Activated CD4-positive, alpha-beta T cell treated with anti-CD3 and anti-CD28 coated beads, Interleukin-10, Interleukin-2, amounts not matched to agents 100 ng/mL and 50 ng/mL, durations not matched to agents 16 hours and 8 hours (primary cell): ENCODE measurements at regions not wholly inside any gene's neighbourhood (a gene's known extent, or its start where the extent isn't known, plus 50 kb on each side); places are given as distances from the start of the nearest gene placed in this dataset.

Source experiments
- DNase-seq: peaks from one replicate; pipeline ENCODE4 v3.0.0-alpha.2; 2020

DNA sequence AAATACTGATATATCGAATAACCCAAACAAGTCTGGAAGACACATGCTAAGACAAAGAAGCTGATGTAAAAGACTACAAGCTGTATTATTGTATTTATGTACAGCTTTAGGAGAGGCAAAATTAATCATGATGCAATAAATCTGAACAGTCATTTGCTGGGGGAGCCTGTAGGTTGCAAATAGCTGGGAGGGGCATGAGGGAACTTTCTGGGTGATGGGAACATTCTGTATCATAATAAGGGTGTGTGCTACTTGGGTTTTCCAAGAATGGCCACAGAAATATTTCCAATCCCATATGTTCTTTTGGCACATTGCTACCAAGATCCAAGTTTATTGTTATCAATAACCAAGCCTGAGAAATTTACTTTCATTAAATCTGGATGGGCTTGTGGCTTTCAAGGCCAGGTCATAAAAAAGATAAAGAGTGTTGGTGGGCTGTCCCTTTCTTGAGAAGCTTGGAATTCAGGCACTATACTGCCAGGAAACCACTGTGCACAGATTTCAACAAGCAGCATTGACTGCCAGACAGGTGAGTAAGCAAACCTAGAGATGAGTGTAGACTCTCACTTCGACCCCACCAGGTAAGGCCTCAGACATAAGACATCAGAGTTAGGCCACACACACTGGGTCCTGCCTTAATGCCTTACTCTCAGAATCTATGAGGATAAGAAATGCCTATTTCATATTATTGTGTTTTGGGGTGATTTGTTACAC lies 629.7 kb upstream of the FZD8 start:
- no peak for DNase-seq

DNA sequence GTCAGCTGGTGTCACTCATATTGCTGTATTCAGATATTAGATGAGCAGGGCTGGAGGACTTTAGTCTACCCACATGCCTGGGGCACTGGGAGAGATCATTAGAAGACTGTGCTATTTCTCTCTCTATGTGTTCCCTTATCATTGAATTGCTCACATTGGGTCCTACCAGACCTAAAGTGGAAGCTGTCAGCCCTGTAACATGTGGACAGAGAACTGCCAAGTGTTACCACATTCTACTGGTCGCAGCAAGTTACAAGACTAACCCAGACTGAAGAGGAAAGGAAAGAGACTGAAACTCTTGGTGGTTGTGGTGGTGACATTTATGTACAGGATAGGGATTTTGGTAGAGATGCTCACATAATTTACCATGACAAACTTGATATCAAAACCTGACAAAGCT lies 627.1 kb upstream of the FZD8 start:
- no peak for DNase-seq

DNA sequence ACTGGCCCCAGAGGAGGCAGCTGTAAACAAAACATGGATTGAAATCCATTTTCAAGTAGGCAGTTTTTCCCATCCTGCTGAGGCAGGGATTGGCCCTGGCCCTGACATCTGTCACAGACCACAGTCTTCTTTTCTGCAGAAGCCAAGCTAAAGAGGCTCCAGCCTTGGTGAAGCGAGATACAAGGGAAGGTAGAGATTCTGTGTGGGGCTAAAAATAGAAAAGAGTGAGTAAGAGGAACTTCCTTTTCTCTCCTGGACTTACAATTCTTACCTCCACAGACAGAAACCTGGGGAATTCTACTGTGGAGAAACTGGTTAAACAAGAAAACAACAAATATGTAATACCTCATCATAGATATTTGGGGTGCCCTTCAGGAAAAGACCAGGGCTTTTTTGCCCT lies 624.8 kb upstream of the FZD8 start:
- no peak for DNase-seq

DNA sequence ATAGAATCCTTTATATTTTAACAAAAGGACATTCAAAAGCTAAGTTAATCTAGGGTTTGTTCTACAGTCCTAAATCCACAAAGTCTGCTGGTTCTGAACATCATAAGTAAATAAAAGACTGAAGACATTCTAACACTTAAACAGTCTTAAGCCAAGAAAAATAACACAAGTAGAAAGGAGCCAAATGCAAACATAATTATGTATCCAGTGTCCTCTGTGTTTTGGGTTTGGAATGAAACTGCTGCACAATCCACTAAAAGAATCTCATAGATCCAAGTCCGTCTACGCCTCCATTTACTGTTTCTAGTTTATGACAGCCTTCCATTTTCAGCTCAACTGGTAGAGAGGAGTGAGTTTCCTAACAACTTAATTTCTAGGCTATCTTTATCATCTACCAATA lies 623.6 kb upstream of the FZD8 start:
- DNase-seq: no peak

DNA sequence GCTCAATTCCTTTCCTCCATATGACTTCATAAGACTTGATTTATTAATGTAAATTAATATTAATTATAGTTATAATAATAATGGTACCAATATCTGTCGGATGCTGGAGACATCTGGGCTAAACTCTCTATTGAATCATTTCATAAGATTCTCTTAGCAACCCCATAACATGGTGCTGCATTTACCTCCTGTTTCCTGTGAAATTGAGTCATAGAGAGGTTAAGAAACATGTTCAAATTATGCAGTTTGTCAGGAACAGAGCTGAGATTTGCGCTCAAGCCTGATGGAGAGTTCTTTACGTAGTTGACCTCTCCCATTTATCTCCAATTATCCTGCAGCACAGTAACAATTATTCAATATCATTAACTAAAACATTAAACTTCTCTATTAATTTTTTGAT lies 621.8 kb upstream of the FZD8 start:
- DNase-seq: no peak

DNA sequence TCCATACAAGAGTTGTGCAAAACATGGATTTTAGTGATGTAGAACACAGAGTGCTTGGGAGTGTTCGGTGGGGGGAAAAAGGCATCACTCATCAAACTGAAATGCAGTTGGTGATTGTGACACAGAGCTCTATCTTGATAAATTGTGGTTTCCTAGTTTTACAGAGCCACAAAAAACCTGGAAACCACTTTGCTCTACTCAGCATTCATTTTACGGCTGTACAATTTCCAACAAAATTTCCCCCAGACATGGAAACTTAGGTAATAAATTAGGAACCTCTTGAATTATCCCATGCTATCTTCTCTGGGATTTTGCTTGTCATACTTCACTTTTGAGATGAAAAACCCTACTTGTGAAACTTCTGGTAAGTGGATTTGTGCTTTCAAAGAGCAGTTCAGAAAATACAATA lies 614.9 kb upstream of the FZD8 start:
- no peak for DNase-seq

DNA sequence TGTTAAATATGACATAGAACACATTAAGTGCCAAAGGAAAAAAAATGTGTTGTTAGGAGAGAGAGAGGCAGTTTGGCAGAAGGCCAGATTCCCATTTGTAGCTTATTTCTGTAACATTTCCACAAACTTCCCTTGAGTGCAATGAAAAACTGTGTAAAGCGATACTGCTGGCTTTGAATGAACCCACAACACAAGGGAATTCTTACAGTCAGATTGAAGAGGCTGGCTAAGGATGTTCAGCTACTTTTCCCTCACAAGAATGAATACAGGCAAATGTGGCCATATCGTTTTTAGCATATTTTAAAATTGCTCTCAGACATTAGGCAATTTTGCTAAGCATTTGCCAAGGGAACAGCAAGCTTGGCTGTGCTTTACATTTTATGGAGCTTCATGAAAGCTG lies 614.1 kb upstream of the FZD8 start:
- no peak for DNase-seq

DNA sequence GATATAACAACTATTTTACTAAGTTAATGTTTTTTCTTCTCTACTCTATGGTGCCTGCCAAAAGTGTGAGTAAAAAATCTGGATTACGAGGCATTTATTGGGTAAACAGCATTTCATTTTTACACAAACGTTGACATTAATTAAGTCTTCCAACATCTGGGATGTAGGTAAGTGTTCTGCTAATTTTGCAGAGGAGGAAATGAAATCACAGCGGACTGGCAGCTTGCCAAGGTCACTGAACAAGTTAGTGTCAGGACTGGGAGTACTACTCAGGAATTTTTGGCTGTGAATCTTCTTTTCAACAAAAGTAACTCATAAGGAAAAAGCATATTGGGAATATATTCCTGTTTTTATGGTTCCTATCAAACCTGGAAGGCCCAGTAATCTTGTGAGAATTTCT lies 612.1 kb upstream of the FZD8 start:
- DNase-seq: no peak

DNA sequence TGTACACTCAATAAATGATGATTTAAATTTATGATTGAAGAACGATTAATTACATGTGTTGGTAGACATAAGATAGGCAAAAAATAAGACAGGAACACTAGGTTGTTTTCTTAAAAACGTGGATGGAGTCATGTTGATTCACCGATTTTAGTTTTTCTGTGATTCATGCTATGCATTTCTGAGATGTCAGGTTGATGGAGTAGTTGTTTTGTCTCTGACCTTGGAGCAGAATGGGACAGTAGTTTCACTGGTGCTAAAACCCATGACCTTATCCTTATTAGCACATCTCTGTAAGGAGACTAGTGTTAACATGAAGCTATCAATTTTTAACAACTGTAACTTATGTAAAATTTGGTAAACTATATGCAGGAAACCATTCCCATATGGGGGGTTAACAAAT lies 611.6 kb upstream of the FZD8 start:
- DNase-seq: no peak

DNA sequence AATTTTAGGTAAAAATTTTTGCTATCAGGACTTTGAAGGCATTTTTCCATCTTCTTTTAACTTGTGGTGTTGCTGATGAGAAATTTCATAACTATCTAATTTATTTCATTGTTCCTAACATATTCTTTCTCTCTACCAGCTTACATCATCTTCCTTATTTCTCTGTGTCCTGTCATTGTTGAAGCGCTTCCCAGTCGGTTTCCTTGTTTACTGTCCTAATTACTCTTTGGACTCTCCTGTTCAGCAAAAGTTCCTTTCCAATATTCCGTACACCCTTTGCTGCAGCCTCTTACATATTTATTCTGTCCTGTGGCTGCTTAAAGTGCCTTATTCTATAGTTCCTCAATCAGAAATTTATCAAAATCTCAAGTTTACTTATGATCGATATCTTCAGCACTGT lies 609.0 kb upstream of the FZD8 start:
- DNase-seq: no peak

DNA sequence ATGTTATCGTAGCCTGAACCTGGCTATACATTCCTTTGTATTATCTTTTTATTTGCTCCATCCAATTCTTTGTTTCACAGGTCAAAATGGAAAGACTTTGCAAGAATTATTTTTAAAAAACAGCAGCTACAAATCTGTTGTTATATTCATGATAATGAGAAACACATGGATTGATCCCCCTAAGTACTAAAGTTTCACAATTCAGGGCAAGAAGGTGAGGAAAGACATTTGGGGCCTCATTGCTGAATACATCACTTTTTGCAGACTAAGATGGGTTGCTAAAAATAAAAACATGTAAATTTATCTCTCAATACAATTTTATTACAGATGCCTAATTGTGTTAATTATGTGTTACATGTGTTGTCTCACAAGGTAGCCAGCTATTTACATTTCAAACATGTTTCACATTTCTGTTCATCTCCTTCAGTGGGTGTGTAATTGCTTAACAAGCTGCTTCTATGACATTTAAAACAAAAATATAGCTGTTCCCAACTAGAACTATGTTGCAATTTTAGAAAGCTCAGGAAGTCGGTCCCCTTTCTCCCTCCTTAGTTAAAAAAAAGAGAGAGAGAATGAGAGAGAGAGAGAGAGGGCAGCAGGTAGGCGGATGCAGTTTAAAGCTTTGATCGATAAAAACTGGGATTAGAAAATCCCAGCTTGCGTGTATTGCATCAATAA lies 606.3 kb upstream of the FZD8 start:
- DNase-seq: no peak

DNA sequence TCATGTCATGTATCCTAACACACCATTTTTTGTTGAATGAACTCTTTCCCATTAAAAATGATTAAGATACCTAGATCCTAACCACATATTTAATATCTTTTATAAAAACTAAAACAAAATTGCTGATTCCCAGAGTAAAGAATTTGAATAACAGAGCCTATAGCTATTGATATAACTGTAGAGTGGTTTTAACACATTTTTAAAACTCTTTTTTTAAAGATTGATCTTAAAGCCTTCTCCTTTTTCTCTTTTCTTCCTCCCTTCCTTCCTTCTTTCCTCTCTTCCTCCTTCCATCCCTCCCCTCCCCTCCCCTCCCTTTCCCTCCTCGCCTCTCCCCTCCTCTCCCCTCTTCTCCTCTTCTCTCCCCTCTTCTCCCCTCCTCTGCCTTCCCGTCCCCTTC lies 605.4 kb upstream of the FZD8 start:
- DNase-seq: no peak

DNA sequence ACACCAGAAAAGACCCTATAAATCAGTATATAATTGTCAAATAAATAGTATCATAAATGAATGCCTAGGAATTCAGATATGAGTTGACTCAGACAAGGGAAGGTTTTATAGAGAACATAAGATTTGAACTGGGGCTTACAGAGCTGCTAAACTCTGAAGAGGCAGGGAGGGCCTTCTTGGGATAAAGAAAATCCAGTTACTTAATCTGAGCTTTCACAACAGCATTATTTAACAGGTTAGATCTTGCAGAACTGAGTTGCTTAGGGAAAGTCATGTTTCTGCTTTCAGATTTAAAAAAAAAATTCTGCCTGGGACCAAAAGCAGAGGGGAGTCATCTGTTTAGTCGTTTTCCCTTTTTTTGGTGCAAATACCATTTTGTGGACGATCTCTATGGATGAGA lies 594.8 kb upstream of the FZD8 start:
- DNase-seq: no peak

DNA sequence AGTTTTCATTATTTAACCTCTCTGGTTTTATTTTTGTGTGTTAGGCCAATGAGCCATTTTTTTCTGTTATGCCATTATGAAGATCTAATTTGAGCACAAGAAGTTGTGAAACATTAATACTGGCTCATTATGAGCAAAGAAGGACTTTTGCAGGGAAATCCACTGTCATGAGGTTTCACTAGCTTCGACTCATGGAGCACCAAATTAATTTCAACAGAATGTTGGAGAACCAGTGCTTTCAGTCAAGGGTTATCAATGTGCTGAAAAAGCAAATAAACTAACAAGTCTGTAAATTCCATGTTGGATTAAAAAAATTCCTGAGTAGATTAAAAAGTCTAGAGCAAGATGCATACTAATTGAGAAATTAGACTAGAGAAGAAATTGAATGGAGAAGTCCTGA lies 594.2 kb upstream of the FZD8 start:
- DNase-seq: no peak

DNA sequence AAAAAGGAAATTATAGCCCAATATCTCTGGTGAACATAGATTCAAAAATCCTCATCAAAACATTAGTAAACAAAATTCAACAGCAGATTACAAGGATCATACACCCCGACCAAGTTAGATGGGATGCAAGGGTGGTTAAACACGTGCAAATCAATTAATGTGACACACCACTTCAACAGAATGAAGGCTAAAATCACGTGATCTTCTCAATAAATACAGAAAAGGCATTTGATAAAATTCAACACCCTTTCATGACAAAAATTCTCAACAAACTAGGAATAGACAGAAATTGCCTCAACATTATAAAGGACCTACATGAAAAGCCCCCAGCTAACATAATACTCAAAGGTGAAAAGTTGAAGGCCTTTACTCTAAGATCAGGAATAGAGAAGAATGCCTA lies 590.8 kb upstream of the FZD8 start:
- DNase-seq: no peak

DNA sequence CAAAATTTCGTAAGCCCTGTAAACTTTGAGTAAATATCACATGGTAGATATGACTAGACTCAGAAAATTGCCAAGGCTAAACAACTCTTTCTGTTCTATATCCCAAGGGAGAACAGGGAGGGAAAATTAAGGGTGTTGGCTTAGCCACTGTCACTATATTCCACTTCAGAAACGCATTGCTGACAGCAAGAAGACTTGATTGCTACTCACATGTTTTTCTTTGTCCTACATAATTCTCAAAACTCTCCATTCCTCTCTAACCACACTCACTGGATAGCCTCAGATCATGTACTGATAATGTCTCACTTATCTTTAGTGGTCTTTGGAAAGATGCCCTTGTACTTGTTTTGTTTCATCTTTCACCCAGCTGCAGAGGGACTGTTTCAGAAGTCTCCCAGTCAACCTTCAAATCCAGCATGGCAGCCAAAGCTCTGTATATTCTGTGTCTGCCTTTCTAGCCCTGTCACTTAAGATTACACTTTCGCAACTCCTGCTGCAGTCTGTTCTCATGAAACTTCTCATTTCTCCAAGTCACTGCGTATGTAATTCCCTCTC lies 582.4 kb upstream of the FZD8 start:
- no peak for DNase-seq

DNA sequence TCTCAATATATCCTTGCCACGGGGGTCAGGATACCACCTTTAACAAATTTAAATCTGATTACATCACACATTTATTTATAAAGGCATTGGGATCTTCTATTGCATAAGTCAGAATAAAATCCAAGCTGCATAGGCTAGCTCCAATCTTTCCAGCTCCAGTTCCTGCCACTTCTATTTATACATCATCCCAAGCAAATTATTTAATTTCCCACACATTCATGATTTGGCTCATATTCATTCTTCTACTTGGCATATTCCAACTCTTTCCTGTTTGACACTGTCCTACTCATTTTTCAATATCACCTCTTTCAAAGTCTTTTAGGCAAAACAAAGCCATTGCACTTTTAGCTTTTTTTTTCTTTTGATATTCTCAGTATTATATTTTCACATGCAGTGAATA lies 579.0 kb upstream of the FZD8 start:
- DNase-seq: no peak

DNA sequence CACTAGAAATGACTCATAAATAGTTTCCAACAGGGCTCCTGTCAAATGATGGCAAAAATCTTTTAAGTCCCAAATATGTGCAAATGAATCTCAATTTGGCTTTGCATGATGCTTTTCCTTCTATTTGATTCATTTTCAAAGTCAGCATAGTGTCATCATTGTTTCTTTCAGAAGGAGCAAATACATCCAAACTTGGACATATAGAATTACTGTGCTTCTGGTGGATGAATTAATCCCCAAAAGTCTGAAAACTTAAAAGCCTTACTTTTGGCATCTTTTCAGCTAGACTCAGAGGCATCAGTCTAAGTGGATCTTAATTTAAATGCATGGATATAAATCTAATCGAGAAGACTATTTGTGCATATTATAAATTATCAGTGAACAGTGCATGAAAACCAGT lies 578.1 kb upstream of the FZD8 start:
- no peak for DNase-seq

DNA sequence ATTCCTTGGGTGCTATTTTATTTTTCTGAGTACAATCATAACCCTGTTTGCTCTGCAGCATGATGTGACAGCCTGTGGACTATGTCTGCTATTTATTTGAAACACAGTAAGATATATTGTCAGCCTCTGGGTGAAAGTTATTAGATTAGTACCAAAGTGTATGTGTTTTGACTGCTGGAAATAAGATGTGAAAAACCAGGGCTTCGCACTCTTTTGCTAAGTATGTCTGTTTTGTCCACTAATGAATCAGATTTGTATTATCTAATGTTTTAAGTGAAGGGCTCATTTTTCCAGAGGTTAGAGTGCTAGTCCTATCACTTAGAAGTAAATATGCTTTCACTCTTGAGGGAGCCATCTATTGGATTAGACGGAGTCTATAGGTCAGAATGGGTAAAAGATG lies 569.8 kb upstream of the FZD8 start:
- DNase-seq: no peak

DNA sequence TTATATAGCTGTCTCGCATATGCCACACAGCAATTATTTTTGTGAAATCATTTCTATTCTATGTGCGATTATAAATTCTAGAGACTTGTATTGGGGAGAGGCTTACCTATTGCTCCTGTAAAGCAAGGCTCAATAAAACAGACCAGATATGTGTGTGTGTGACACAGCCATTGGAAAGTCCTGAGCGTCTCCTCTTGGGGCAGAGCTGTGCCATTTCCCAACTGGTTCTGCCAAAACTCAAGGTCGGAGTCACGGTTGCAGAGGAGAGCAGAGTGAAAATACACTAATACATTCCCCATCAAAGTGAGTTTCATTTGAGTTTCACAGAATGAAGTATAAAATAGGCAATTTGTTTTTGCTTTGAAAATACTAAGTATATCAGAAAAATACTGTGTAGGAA lies 567.4 kb upstream of the FZD8 start:
- no peak for DNase-seq

DNA sequence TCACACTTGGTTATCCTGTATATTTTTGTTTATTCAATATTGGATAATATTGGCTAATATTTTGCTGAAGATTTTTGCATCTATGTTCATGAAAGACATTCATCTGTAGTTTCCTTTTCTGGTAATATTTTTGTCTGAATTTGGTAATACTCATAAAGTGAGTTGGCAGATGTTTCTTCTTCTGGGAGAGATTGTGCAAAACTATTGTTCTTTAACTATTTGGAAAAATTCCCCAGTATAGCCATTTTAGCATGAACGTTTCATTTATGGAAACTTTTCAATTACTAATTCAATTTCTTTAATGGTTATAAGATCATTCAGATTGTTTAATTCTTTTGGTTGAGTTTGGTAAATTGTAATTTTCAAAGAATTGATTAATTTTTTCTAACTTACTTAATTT lies 560.8 kb upstream of the FZD8 start:
- no peak for DNase-seq

DNA sequence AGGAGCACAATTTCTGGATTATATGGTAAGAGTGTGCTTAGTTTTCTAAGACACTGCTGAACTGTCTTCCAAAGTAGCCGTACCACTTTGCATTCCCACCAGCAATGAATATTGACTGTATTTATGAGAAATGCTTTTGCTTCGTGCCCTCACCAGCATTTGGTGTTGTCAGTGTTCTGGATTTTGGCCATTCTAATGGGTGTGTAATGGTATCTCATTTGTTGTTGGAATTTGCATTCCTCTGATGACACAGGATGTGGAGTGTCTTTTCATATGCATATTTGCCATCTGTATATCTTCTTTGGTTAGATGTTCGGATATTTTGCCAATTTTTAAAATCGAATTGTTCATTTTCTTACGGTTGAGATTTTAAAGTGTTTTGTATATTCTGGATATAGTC lies 558.5 kb upstream of the FZD8 start:
- no peak for DNase-seq

DNA sequence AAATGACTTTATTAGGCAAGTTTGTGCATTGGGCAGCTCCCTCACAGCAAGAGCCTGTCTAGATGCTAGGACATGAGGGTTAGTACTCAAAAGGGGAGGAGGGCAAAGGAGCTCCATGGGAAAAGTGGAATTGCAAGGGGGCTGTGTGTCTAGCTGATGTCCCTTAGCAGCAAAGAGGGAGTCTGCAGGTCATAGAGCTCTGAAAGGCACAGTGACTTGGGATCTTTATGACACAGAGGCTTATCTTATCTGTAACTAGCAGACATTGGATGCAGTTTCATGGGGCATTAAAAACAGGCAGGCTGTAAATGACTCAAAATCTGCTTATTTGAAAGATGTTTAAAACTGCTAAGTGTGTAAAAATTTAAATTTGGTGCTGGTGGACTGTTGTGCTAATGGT lies 556.2 kb upstream of the FZD8 start:
- DNase-seq: no peak

DNA sequence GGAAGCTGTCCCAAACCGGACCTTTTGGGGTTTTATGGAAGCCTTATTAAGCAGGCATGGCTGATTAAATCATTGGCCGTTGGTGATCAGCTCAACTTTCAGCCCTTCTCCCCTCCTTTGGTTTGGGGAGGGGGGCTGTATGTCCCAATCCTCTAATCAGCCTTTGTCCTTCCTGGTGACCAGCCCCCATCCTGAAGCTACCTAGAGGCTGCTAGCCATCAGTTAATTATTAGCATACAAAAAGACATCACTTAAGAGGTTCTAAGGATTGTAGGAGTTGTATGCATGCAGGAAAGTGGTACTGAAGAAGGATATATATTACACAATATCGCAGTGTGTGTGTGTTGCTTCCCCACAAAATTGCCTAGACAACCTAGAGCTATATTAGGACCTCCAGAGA lies 553.3 kb upstream of the FZD8 start:
- no peak for DNase-seq

DNA sequence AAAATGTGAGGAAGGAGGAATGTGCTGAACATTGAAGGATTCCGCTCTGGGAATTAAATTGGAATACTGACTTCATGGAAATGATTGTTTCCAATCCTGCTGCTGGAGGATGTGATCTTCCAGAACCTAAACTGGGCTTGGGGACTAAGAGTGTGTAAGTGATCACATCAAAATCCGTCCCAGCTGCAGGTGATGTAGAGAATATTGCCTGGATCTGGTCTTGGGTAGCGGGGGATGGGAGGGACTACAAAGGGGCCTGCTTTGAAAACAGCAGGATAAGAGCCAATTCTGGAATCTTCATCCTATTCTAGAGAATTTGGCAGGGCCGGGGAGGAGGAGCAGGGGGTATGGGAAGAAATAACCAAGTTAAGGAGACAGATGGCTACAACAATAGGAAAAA lies 552.2 kb upstream of the FZD8 start:
- DNase-seq: no peak
